ENCODE measurements at regions not wholly inside any gene's neighbourhood (a gene's known extent, or its start where the extent isn't known, plus 50 kb on each side); places are given as distances from the start of the nearest gene placed in this dataset.

DNA sequence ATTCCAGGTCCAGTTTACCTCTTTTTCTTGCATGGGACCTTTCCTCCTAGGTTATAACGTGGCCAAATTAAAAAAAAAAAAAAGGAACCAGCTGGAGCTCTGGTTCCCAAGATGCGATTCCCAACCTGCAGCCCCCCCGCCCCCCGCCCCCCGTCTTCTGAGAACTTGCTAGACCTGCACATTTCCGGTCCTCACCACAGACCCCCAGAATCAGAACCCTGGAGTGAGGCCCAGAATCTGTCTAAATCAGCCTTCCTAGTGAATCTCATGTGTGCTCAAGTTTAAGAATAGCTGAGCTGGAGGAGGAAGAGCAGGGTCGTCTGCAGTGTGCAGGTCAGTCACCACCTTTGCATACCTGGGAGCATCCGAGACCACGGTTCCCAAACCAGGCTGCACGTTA, 144.2 kb downstream of the KLF6 start:
- TF ChIP-seq POLR2AphosphoS5 (IDR thresholded peaks at IDR 0.05; ENCODE audit: low read depth) (no peak), CTCF (IDR thresholded peaks at IDR 0.05; ENCODE audit: insufficient read depth, low read length) (no peak)
